Osteocyte (in vitro differentiated cells): ENCODE measurements at regions not wholly inside any gene's neighbourhood (a gene's known extent, or its start where the extent isn't known, plus 50 kb on each side); places are given as distances from the start of the nearest gene placed in this dataset.

ENCODE experiments used
- DNase-seq: peaks from one replicate; pipeline ENCODE4 v3.0.0; 2021; ENCODE audit warnings: mixed read lengths; ENCODE audit not compliant: unreplicated experiment; ENCODE audit errors: extremely low spot score
- H3K27ac Mint-ChIP-seq: one replicate; pipeline ENCODE4 v1.8.0; 2021; ENCODE audit warnings: mild to moderate bottlenecking, mixed read lengths; ENCODE audit not compliant: unreplicated experiment
- H3K27me3 Mint-ChIP-seq: one replicate; pipeline ENCODE4 v1.8.0; 2021; ENCODE audit warnings: mixed read lengths; ENCODE audit not compliant: unreplicated experiment
- H3K36me3 Mint-ChIP-seq: one replicate; pipeline ENCODE4 v1.8.0; 2021; ENCODE audit warnings: mixed read lengths; ENCODE audit not compliant: unreplicated experiment
- H3K4me1 Mint-ChIP-seq: one replicate; pipeline ENCODE4 v1.8.0; 2021; ENCODE audit warnings: mixed read lengths; ENCODE audit not compliant: unreplicated experiment
- H3K4me3 Mint-ChIP-seq: one replicate; pipeline ENCODE4 v1.8.0; 2021; ENCODE audit warnings: mild to moderate bottlenecking, moderate library complexity, mixed read lengths; ENCODE audit not compliant: unreplicated experiment
- H3K9me3 Mint-ChIP-seq: one replicate; pipeline ENCODE4 v1.8.0; 2021; ENCODE audit warnings: mixed read lengths; ENCODE audit not compliant: unreplicated experiment
- TF ChIP-seq, protein P1 (sequence below): fragments of 200-600 bp; sonication (generic); IDR thresholded peaks from 2 replicates; pipeline ENCODE4 v1.5.0; 2021; ENCODE audit warnings: antibody characterized with exemption, mild to moderate bottlenecking, moderate library complexity

DNA sequence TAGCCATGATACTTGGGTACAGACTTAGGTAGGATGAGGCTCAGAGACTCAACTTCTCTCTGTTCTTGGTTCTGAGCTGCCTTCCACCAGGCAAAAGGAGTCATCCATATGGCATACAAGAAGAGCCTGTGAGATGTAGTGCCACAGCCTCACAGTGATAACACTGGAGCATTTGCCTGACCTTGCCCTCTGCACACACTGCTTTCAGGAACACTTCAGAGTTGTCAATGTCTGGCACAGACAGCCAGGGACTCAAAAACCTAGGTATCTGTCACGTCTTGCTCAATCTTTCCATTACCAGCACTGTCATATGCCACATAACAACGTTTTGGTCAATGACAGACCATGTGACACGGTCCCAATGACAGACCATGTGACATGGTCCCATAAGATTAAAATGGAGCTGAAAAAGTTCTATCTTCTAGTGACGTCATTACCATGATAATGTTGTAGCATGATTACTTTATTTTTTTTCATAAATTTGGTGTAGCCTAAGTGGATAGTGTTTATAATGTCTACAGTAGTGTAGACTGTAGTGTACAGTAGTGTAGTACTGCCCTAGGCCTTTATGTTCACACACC is 199.9 kb upstream of the CTTNBP2NL start:
- DNase-seq, result no peak
- H3K4me3 Mint-ChIP-seq, result no peak overlapping the region
- H3K36me3 Mint-ChIP-seq, result no peaks in the 10 kb centered on the region
- no peaks in the 10 kb centered on the region for H3K9me3 Mint-ChIP-seq
- H3K27me3 Mint-ChIP-seq, result peaks cover 4% of the 10 kb centered on the region
- no peaks in the 10 kb centered on the region for H3K4me1 Mint-ChIP-seq
- TF ChIP-seq, protein P1, sequence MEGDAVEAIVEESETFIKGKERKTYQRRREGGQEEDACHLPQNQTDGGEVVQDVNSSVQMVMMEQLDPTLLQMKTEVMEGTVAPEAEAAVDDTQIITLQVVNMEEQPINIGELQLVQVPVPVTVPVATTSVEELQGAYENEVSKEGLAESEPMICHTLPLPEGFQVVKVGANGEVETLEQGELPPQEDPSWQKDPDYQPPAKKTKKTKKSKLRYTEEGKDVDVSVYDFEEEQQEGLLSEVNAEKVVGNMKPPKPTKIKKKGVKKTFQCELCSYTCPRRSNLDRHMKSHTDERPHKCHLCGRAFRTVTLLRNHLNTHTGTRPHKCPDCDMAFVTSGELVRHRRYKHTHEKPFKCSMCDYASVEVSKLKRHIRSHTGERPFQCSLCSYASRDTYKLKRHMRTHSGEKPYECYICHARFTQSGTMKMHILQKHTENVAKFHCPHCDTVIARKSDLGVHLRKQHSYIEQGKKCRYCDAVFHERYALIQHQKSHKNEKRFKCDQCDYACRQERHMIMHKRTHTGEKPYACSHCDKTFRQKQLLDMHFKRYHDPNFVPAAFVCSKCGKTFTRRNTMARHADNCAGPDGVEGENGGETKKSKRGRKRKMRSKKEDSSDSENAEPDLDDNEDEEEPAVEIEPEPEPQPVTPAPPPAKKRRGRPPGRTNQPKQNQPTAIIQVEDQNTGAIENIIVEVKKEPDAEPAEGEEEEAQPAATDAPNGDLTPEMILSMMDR, result no peak
- no peak overlapping the region for H3K27ac Mint-ChIP-seq

DNA sequence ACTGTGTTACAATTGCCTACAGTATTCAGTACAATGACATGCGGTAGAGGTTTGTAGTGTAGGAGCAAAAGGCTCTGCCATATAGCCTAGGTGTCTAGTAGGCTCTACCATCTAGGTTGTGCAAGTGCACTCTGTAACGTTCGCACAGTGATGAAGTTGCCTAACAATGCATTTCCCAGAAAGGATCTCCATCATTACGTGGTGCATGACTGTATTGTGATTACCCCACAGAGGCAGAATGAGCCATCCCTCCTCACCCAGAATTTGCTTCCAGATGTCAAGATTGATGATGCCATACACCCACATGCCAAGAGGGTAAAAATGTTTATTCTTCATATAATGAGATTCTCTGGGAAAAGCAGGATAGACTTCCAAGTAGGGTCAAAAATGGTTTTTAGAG is 199.3 kb upstream of the CTTNBP2NL start:
- peaks cover 4% of the 10 kb centered on the region for H3K27me3 Mint-ChIP-seq

DNA sequence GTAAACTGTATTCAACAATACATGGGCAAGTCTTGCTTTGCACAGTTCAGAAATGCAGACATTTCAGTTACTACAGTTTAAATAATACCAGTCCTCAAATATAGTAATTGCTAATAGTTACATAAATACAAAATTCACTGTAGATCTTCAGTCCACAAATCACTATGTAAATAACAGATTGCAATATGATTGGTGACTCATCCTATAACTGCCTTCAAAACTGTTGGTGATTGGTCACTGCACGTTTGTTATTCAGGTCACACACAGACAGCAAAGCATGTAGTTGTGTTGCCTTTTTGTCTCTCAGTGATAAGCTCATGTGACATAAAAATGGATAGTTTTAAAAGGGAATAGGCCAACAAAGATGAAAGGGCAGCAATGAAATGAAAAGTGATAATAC is 186.5 kb upstream of the CTTNBP2NL start:
- H3K4me1 Mint-ChIP-seq, result no peaks in the 10 kb centered on the region
- no peaks in the 10 kb centered on the region for H3K9me3 Mint-ChIP-seq
- H3K27ac Mint-ChIP-seq, result no peak overlapping the region
- H3K36me3 Mint-ChIP-seq, result no peaks in the 10 kb centered on the region
- TF ChIP-seq, protein P1, result no peak
- DNase-seq, result no peak
- no peak overlapping the region for H3K4me3 Mint-ChIP-seq
- H3K27me3 Mint-ChIP-seq, result peaks cover 3% of the 10 kb centered on the region

More for the DNA sequence above, 199.3 kb upstream of the CTTNBP2NL start:
- TF ChIP-seq, protein P1, result no peak
- no peak for DNase-seq
- Mint-ChIP-seq H3K36me3 (no peaks in the 10 kb centered on the region), H3K4me1 (no peaks in the 10 kb centered on the region), H3K27ac (no peak overlapping the region), H3K9me3 (no peaks in the 10 kb centered on the region), H3K4me3 (no peak overlapping the region)

DNA sequence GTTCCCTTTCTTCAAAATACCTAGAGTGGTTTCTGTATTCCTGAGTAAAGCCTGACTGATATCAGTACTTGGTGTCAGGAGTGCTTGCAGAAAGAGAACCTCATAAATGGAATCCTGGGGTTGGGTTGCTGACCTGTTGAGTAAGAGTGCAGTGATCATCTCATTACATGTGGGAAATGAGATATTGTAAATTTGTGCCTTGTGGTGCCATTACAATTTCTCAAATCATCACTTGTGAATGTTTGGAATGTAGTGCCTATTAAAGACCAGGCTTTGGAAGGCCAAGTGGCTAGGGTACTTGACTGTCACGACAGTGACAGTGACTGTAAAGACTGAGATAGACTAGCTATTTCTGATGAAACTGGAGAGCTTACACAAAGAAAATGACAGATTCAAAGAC is 176.7 kb upstream of the CTTNBP2NL start:
- no peak for DNase-seq
- H3K27me3 Mint-ChIP-seq, result no peaks in the 10 kb centered on the region
- no peak overlapping the region for H3K4me3 Mint-ChIP-seq
- H3K27ac Mint-ChIP-seq, result no peak overlapping the region
- TF ChIP-seq, protein P1, result no peak
- no peaks in the 10 kb centered on the region for H3K9me3 Mint-ChIP-seq
- H3K36me3 Mint-ChIP-seq, result no peaks in the 10 kb centered on the region
- H3K4me1 Mint-ChIP-seq, result no peaks in the 10 kb centered on the region

DNA sequence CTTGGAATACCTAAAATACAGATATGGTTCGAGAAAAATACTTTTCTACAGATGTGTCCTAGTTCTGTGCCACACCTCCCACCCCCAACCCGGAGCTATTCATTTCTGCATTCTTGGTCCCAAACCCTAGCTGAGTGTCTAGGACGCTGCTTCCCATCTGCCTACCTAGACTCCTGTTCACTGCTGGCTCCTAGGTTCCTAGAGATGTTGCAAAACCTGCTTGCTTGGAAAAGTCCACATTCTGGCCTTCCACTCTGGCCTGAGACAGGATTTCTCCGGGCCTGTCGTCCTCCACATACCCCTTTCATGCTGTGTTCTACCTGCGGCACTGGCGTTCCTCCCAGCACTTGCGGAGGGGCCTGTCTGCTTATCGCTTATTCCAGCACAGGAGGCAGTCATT is 165.8 kb upstream of the CTTNBP2NL start:
- Mint-ChIP-seq H3K27me3 (no peaks in the 10 kb centered on the region), H3K9me3 (no peaks in the 10 kb centered on the region), H3K36me3 (no peaks in the 10 kb centered on the region), H3K4me1 (no peaks in the 10 kb centered on the region), H3K27ac (no peak overlapping the region), H3K4me3 (no peak overlapping the region)
- TF ChIP-seq, protein P1, result no peak
- DNase-seq, result no peak
